ENCODE measurements at regions not wholly inside any gene's neighbourhood (a gene's known extent, or its start where the extent isn't known, plus 50 kb on each side); places are given as distances from the start of the nearest gene placed in this dataset.

GRCh38 chr12:125300249-125300648, 235.0 kb downstream of the AACS start:
- no peak for TF ChIP-seq CTCF (IDR thresholded peaks at IDR 0.05; ENCODE audit: extremely low read depth, insufficient read depth, missing control alignments)
- no peak for DNase-seq (ENCODE audit: low spot score)
- in situ Hi-C loops (cut with MboI; ENCODE audit: low pct_unique_long_range_greater_than_20kb, low sequenced_read_pairs, unreplicated experiment): no loop called here

- no peak for DNase-seq (ENCODE audit: low spot score)
- in situ Hi-C loops (cut with MboI; ENCODE audit: low pct_unique_long_range_greater_than_20kb, low sequenced_read_pairs, unreplicated experiment): no loop called here
- no peak for TF ChIP-seq CTCF (IDR thresholded peaks at IDR 0.05; ENCODE audit: extremely low read depth, insufficient read depth, missing control alignments)
These were observed 238.1 kb downstream of the AACS start for GRCh38 chr12:125303337-125303736.

DNA sequence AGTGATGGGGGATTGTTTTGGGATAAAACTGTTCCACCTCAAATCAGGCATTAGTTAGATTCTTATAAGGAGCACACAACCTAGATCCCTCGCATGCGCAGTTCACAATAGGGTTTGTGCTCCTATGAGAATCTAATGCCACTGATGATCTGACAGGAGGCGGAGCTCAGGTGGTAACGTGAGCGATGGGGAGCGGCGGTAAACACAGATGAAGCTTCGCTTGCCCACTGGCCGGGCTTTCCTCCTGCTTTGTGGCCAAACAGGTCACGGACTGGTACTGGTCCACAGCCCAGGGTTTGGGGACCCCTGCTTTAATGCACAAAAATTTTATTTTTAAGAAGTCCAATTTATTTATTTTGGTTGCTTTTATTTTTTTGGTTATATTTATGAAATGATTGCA, 238.8 kb downstream of the AACS start:
- in situ Hi-C loops (cut with MboI; ENCODE audit: low pct_unique_long_range_greater_than_20kb, low sequenced_read_pairs, unreplicated experiment): no loop called here
- DNase-seq (ENCODE audit: low spot score): no peak
- no peak for TF ChIP-seq CTCF (IDR thresholded peaks at IDR 0.05; ENCODE audit: extremely low read depth, insufficient read depth, missing control alignments)

DNA sequence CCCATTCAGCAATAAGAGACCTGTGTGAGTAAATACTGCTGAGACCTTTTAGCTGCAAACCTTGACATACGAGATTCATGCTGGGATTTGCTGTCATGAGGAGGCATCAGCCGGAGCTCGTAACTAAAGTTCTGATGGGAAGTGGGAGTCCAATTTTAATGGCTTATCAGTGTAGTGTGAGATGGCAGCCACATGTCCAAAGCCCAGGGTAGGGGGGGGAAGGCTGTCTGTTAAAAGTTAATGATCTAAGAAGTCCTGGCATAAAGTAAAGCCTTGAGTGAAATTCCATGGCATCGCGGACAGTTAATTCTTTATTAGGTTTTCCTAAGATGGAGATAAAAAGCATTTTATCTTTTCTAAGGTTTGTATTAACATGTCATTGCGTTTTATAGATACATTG, 240.0 kb downstream of the AACS start:
- no peak for TF ChIP-seq CTCF (IDR thresholded peaks at IDR 0.05; ENCODE audit: extremely low read depth, insufficient read depth, missing control alignments)
- in situ Hi-C loops (cut with MboI; ENCODE audit: low pct_unique_long_range_greater_than_20kb, low sequenced_read_pairs, unreplicated experiment): no loop called here
- no peak for DNase-seq (ENCODE audit: low spot score)

DNA sequence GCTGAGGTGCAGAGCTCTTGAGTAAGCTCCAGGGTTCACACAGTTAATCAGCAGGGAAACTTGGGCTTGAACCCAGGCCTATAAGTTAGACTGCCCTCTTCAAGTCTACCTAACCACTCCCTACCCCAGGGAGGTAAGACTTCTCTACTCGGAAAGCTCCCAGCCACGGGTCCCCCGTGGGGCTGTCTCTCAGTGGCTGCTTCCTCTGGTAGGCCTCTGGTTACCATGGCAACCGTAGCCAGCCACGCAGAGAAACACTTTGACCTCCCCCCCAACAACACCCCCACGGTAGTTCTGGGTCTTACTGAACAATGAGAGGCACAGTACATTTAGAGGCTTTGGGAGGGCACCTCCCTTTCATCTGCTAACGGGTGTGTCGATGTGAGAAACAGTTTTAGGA, 245.2 kb downstream of the AACS start:
- in situ Hi-C loops (cut with MboI; ENCODE audit: low pct_unique_long_range_greater_than_20kb, low sequenced_read_pairs, unreplicated experiment): no loop called here
- TF ChIP-seq CTCF (IDR thresholded peaks at IDR 0.05; ENCODE audit: extremely low read depth, insufficient read depth, missing control alignments): no peak
- no peak for DNase-seq (ENCODE audit: low spot score)

DNA sequence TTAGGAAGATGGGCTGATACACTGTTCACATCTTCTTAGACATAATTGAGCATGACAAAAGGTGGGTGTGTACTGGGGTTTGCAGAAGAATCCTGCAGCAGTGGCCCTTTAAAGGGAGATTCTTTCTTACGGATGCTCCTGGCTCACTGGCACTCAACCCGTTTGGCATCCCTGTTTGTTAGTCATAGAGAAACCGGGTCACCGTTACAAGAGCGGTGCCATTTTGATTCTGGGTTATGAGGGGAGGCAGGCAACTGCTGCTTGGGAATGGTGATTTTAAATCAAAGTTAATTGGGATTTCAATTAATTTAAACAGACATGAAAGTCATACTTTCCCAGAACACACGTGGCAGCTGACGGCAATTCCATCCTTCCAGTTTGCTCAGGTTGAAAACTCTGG, 245.8 kb downstream of the AACS start:
- no peak for TF ChIP-seq CTCF (IDR thresholded peaks at IDR 0.05; ENCODE audit: extremely low read depth, insufficient read depth, missing control alignments)
- DNase-seq (ENCODE audit: low spot score): no peak
- in situ Hi-C loops (cut with MboI; ENCODE audit: low pct_unique_long_range_greater_than_20kb, low sequenced_read_pairs, unreplicated experiment): no loop called here

DNA sequence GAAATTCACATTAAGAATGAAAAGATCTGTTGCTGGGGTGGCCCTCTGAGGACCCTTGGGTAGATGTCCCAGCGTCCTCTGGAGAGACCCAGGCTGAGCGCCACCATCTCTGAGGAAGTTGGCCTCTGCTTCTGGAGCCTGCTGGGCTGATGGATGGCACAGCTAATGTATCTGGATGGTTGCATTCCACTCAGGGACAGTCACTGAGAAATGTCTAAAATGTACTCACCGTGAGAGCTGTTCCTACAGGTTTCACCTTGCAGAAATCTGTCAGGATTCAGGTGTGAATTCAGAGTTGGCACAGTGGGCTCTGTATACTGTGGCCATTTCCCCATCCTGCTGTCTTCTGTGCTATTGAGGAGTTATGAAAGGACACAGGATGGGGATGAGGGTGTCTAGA, 247.2 kb downstream of the AACS start:
- no peak for TF ChIP-seq CTCF (IDR thresholded peaks at IDR 0.05; ENCODE audit: extremely low read depth, insufficient read depth, missing control alignments)
- DNase-seq (ENCODE audit: low spot score): no peak
- in situ Hi-C loops (cut with MboI; ENCODE audit: low pct_unique_long_range_greater_than_20kb, low sequenced_read_pairs, unreplicated experiment): no loop called here

Measured in GM13977 (cell line).